ENCODE measurements at regions not wholly inside any gene's neighbourhood (a gene's known extent, or its start where the extent isn't known, plus 50 kb on each side); places are given as distances from the start of the nearest gene placed in this dataset.
"Not testable (repeated sequence)": the region's sequence is repeated elsewhere in the genome, so short reads cannot be mapped to it uniquely, and the experiment has no call there.

DNA sequence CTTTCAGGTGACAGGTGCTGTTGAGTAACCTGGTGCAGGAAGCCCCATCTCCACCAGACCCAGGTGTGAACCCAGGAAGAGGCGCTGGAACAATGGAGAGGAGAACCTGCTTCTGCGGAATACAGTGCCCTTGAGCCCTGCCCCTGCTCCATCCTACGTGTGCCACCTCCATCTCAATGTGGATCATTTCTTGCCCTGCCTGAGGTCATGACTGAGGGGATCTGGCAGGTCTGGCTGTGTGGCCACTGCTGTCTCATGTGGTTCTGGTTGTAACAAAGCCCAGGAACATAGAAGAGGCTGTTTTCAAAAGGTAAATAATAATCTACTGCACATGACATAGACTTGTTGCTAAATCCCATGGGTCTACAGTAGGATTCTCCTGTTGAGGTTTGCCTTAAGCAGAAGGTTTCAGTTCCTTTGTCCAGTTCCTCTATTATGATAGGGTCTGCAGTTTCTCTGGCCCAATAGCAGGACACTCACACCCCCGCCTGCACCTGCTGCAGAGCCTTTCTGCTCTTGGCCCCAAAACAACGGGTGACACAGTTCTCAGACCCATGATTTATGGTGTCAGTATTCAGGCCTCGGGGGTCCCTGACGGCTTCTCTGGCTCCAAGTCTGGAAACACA lies 113.5 kb upstream of the IGLL5 start:
- Histone ChIP-seq H3K4me1 (ENCODE audit: control insufficient read depth, insufficient read depth, low read length) (peaks cover 60% of the 10 kb centered on the region), H3K27me3 (ENCODE audit: control insufficient read depth, insufficient read depth, low read length) (no peaks in the 10 kb centered on the region), H3K4me3 (ENCODE audit: low read length) (no peak overlapping the region), H3K27ac (ENCODE audit: low read length) (no peak overlapping the region), H3K9me3 (ENCODE audit: control insufficient read depth, insufficient read depth, low read length) (no peaks in the 10 kb centered on the region), H3K36me3 (ENCODE audit: control insufficient read depth, insufficient read depth, low read length) (peaks cover 9% of the 10 kb centered on the region)
- 77% methylated on average over 7 of the region's 7 CpGs for WGBS (ENCODE audit: insufficient coverage)
- no peaks in the 10 kb centered on the region for H3K9me3 Mint-ChIP-seq
- DNase-seq (no peak), ATAC-seq (no peak)
- no peaks in the 10 kb centered on the region for H3K36me3 Mint-ChIP-seq
- H3K4me3 Mint-ChIP-seq: no peak overlapping the region
- H3K4me1 Mint-ChIP-seq: peaks cover 45 to 62% of the 10 kb centered on the region in 2 donors
- H3K27ac Mint-ChIP-seq: peak overlapping the region in 1 of 2 donors; percentile 18
- H3K27me3 Mint-ChIP-seq (ENCODE audit: low read depth in 2 of 2): no peaks in the 10 kb centered on the region
- intact Hi-C loops (cut with micrococcal nuclease): no loop called here
- TF ChIP-seq, protein P1, sequence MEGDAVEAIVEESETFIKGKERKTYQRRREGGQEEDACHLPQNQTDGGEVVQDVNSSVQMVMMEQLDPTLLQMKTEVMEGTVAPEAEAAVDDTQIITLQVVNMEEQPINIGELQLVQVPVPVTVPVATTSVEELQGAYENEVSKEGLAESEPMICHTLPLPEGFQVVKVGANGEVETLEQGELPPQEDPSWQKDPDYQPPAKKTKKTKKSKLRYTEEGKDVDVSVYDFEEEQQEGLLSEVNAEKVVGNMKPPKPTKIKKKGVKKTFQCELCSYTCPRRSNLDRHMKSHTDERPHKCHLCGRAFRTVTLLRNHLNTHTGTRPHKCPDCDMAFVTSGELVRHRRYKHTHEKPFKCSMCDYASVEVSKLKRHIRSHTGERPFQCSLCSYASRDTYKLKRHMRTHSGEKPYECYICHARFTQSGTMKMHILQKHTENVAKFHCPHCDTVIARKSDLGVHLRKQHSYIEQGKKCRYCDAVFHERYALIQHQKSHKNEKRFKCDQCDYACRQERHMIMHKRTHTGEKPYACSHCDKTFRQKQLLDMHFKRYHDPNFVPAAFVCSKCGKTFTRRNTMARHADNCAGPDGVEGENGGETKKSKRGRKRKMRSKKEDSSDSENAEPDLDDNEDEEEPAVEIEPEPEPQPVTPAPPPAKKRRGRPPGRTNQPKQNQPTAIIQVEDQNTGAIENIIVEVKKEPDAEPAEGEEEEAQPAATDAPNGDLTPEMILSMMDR (IDR thresholded peaks at IDR 0.05): no peak

GRCh38 chr22:22774762-22775161 lies 112.9 kb upstream of the IGLL5 start:
- H3K36me3 Mint-ChIP-seq; H3K4me3 Mint-ChIP-seq; H3K36me3 ChIP-seq (ENCODE audit: control insufficient read depth, insufficient read depth, low read length); H3K9me3 Mint-ChIP-seq; DNase-seq; H3K27me3 ChIP-seq (ENCODE audit: control insufficient read depth, insufficient read depth, low read length); intact Hi-C loops (cut with micrococcal nuclease); ATAC-seq; H3K27ac ChIP-seq (ENCODE audit: low read length); H3K9me3 ChIP-seq (ENCODE audit: control insufficient read depth, insufficient read depth, low read length); H3K27me3 Mint-ChIP-seq (ENCODE audit: low read depth in 2 of 2); H3K4me3 ChIP-seq (ENCODE audit: low read length): not testable (repeated sequence)
- 68% methylated on average over 3 of the region's 3 CpGs for WGBS (ENCODE audit: insufficient coverage)
- Mint-ChIP-seq H3K27ac (peak overlapping the region in 1 of 2 donors; percentile 18), H3K4me1 (peaks cover 38 to 59% of the 10 kb centered on the region in 2 donors)
- peaks cover 56% of the 10 kb centered on the region for H3K4me1 ChIP-seq (ENCODE audit: control insufficient read depth, insufficient read depth, low read length)

DNA sequence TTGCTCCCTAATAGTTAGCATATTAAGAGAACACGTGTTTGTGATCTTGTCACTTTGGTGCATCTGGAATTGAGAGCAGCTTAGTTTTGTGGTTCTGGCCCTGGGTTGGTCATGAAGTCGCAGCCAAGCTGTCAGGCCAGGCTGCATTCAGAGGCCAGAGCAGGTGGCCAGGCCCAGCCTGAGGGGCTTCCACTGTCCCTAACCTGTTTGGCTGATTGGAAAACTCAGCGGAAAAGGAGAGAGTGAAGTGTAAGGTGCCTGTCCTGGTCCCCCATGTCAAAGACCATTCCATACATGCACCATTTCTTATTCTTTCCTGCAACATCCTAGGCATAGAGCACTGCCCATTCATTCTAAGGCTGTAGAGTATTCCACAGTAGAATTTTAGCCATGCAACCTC lies 111.5 kb upstream of the IGLL5 start:
- intact Hi-C loops (cut with micrococcal nuclease): no loop called here
- Mint-ChIP-seq H3K9me3 (no peaks in the 10 kb centered on the region), H3K4me1 (peaks cover 25 to 46% of the 10 kb centered on the region in 2 donors), H3K4me3 (no peak overlapping the region), H3K27ac (no peak overlapping the region), H3K27me3 (ENCODE audit: low read depth in 2 of 2) (no peaks in the 10 kb centered on the region), H3K36me3 (no peaks in the 10 kb centered on the region)
- WGBS (ENCODE audit: insufficient coverage): 100% methylated on average over 1 of the region's 3 CpGs
- TF ChIP-seq, protein P1 (IDR thresholded peaks at IDR 0.05): no peak
- no peak overlapping the region for H3K27ac ChIP-seq (ENCODE audit: low read length)
- no peak for DNase-seq
- H3K4me1 ChIP-seq (ENCODE audit: control insufficient read depth, insufficient read depth, low read length): peaks cover 43% of the 10 kb centered on the region
- H3K27me3 ChIP-seq (ENCODE audit: control insufficient read depth, insufficient read depth, low read length): no peaks in the 10 kb centered on the region
- peaks cover 4% of the 10 kb centered on the region for H3K36me3 ChIP-seq (ENCODE audit: control insufficient read depth, insufficient read depth, low read length)
- H3K4me3 ChIP-seq (ENCODE audit: low read length): no peak overlapping the region
- no peaks in the 10 kb centered on the region for H3K9me3 ChIP-seq (ENCODE audit: control insufficient read depth, insufficient read depth, low read length)
- no peak for ATAC-seq

GRCh38 chr22:22779213-22779612 lies 108.4 kb upstream of the IGLL5 start:
- TF ChIP-seq, protein P1 (IDR thresholded peaks at IDR 0.05): no peak
- Mint-ChIP-seq H3K27ac (no peak overlapping the region), H3K27me3 (ENCODE audit: low read depth in 2 of 2) (no peaks in the 10 kb centered on the region), H3K4me1 (peaks cover 10 to 24% of the 10 kb centered on the region in 2 donors), H3K4me3 (no peak overlapping the region), H3K36me3 (no peaks in the 10 kb centered on the region), H3K9me3 (no peaks in the 10 kb centered on the region)
- no peaks in the 10 kb centered on the region for H3K36me3 ChIP-seq (ENCODE audit: control insufficient read depth, insufficient read depth, low read length)
- ATAC-seq (no peak), DNase-seq (no peak)
- WGBS (ENCODE audit: insufficient coverage): 100% methylated on average over 4 of the region's 4 CpGs
- H3K9me3 ChIP-seq (ENCODE audit: control insufficient read depth, insufficient read depth, low read length): no peaks in the 10 kb centered on the region
- H3K27me3 ChIP-seq (ENCODE audit: control insufficient read depth, insufficient read depth, low read length): no peaks in the 10 kb centered on the region
- intact Hi-C loops (cut with micrococcal nuclease): no loop called here
- peaks cover 14% of the 10 kb centered on the region for H3K4me1 ChIP-seq (ENCODE audit: control insufficient read depth, insufficient read depth, low read length)
- no peak overlapping the region for H3K4me3 ChIP-seq (ENCODE audit: low read length)
- H3K27ac ChIP-seq (ENCODE audit: low read length): no peak overlapping the region
